ENCODE measurements at regions not wholly inside any gene's neighbourhood (a gene's known extent, or its start where the extent isn't known, plus 50 kb on each side); places are given as distances from the start of the nearest gene placed in this dataset.

DNA sequence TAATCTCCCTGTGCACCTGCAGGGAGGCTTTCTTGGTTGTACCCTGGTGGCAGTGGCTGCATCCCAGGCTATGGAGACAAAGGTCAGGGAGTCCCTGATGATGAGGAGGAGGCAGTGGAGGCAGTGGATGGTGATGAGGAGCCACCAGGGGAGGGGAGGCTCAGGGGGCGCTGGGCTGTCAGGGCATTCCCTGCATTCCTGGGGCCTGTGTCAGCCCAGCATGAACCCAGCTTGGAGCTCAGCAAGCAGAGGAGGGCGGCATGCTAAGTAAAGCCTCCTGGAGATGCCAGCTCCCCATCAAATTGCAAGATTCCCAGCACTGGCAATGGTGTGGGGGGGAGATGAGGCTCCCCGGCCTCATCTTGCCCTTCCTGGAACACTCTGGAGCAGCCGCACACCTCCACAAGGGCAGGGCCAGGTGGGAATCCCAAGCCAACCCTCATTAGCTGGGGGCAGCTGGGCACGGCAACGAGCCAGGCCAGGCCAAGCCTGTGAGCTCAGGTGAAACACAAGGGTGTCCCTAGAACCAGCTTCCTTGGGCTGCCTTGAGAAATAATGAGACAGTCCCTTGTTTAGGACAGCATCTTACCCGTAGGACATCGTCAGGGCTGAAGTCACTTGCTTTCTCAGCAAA is 469.5 kb downstream of the MATN1 start:
- TF ChIP-seq CTCF (IDR thresholded peaks at IDR 0.05; ENCODE audit: borderline replicate concordance, insufficient read depth, low read depth, low read length), result no peak

GRCh38 chr1:30253361-30253760 is 470.0 kb downstream of the MATN1 start:
- H3K4me3 ChIP-seq (ENCODE audit: low read depth, low read length), result no peak overlapping the region

More for the DNA sequence above, 469.5 kb downstream of the MATN1 start:
- no peak overlapping the region for H3K4me3 ChIP-seq (ENCODE audit: low read depth, low read length)

DNA sequence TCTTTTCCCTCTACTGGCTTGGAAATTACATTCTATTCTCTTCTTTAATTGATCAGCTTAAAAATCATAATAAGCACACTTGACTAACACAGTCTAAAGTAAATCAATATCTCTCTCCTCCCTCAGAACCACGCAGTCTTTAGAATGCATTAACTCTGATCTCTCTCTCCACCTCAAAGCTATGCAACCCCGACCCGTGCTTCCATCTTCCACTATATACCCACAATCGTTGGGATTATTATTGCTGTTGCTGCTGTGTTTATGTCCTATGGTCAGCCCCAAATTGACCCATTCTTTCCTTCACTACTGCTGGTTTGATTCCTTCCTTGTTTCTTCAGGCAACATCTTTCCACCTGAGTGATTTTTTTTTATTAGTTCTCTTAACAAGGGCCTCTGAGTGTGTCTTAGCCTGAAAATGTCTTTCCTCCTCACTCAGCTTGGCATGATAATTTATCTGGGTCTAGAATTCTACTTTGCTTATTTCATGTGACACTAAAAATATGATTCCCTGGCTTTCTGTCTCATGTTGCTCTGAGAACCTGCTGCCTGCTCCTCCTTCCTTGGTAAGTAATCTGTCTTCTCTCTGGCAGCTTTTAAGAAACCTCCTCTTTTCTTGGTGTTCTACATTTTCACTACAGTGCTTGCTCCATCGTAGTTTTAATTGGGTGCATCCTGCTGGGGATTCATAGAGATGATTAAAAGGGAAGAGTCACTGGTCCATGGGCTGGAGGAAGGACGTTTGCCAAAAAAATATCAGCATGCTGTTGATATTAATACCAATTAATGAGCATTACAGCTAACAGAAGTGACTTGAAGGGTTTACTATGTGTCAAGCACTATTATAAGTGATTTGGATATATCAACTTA is 472.2 kb downstream of the MATN1 start:
- H3K4me3 ChIP-seq (ENCODE audit: low read depth, low read length), result no peak overlapping the region
- no peak for TF ChIP-seq CTCF (IDR thresholded peaks at IDR 0.05; ENCODE audit: borderline replicate concordance, insufficient read depth, low read depth, low read length)

More at GRCh38 chr1:30253361-30253760, 470.0 kb downstream of the MATN1 start:
- TF ChIP-seq CTCF (IDR thresholded peaks at IDR 0.05; ENCODE audit: borderline replicate concordance, insufficient read depth, low read depth, low read length), result no peak

DNA sequence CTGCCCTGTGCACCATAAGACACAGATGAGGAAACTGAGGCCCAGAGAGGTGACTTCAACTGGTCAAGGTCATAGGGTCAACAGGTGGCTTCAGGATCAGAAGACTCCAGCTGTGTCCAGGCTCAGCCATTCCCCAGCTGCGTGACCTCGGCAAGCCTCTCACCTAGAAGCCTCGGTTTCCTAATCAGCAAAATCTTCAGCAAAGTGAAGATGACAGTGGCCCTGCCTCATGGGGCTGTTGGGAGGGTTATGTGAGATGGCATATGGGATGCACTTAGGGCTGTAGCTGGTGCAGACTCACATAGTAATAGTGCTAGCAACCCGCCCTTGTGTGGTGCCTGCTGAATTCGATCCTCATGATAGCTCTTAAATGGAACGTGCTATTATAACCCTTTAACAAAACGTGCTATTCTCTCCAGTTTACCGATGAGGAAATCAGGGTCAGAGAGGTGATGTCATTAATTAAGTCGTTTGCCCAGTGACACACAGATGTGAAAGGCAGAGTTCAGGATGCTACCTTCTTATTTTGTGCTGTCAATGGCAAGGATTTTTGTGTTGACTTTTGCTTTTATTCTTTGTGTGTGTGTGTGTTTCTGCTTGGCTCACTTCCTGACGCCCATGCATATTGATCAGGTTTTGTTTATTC is 472.9 kb downstream of the MATN1 start:
- TF ChIP-seq CTCF (IDR thresholded peaks at IDR 0.05; ENCODE audit: borderline replicate concordance, insufficient read depth, low read depth, low read length), result no peak
- no peak overlapping the region for H3K4me3 ChIP-seq (ENCODE audit: low read depth, low read length)

DNA sequence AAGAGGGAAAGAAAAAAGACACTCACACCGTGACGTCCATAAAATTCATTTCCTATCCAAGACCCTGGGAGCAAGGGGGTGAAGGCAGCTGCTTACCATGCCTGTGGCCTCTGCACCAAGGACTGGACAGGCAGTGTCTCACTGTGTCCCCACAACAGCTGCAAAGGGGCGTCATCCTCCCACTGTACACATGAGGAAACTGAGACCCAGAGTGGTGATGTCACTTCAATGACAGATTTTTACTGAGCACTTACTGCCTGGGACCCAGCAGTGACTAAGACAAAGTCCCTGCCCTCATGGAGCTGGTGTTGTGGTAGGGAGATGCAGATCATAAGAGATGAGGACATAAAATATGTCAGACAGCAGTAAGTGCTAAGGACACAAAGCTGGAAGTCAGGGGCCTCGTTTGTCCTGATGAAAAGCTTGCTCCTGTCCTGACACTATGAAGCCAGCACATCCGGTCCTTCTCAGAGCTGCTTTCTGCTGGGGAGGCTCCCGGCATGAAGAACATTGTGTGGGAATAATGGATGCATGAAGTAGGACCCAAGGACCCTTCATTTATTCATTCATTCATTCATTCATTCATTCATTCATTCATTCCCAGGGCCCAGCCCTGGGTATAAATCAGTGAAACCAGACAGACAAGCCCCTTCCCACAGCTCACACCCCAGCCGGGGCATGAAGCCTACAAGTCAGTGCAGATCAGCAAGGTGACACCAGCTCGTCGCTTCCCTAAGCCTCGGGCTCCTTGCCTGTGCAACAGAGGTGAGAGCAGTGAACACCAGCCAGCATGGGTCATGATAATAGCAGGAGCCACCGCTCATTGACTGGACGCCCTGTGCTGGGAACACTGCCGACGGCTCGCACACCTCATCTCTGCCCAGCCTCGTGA is 473.7 kb downstream of the MATN1 start:
- TF ChIP-seq CTCF (IDR thresholded peaks at IDR 0.05; ENCODE audit: borderline replicate concordance, insufficient read depth, low read depth, low read length), result no peak
- no peak overlapping the region for H3K4me3 ChIP-seq (ENCODE audit: low read depth, low read length)

GRCh38 chr1:30248774-30249173 is 474.6 kb downstream of the MATN1 start:
- no peak for TF ChIP-seq CTCF (IDR thresholded peaks at IDR 0.05; ENCODE audit: borderline replicate concordance, insufficient read depth, low read depth, low read length)
- no peak overlapping the region for H3K4me3 ChIP-seq (ENCODE audit: low read depth, low read length)

All from GM12875 (cell line).